Omental fat pad (tissue), 3 donors: ENCODE measurements at regions not wholly inside any gene's neighbourhood (a gene's known extent, or its start where the extent isn't known, plus 50 kb on each side); places are given as distances from the start of the nearest gene placed in this dataset.
A peak's percentile ranks its signal among the peaks of the same experiment; 100 is the strongest.

Experiments
- ATAC-seq: fragments of 150-250 bp; one replicate; pipeline ENCODE4 v1.9.1; 2016; ENCODE audit warnings: mild to moderate bottlenecking, moderate library complexity; ENCODE audit not compliant: low FRiP score
- DNase-seq: peaks from one replicate; pipeline ENCODE4 v3.0.0-alpha.2; 2019; ENCODE audit warnings: low spot score
- TF ChIP-seq, protein P1 (sequence below), 3 donors: fragments of 450-650 bp; IDR thresholded peaks; one replicate each; pipeline ENCODE4 v1.5.1; 2016 to 2017; ENCODE audit warnings: antibody characterized with exemption in 3 of 3, mild to moderate bottlenecking in 3 of 3, moderate library complexity in 2 of 3

DNA sequence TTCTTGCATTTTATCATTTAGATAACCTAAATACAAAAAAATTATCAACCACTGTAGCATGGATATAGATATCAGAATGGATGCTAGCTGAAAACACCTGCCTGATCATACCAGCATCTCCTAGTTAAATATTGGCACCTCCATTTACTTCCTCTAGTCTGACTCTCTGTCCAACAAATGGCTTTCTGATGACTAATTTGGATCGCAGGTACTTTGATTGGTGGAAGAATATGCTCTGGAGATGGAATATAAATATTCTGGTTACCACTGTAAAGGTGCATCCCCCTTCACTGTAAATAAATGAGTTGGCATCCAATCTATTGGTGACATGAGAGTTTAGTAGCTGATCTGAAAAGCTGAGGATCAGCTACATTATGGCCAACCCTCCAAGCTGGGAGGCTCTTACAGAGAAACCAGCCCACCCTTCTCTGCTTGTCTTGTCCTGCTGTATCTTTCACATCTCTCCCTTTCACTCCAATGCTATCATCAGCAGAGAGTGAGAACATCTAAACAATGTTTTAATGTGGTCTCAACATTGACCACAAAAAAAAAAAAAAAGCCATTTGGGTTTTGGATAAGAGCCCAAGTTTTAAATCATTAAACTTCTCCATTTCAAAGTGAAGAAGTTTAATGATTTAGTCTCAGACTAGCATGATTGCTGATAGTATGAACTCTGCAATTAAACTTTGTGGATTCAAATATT lies 90.5 kb downstream of the PMAIP1 start:
- DNase-seq (no peak), ATAC-seq (no peak)
- TF ChIP-seq, protein P1, sequence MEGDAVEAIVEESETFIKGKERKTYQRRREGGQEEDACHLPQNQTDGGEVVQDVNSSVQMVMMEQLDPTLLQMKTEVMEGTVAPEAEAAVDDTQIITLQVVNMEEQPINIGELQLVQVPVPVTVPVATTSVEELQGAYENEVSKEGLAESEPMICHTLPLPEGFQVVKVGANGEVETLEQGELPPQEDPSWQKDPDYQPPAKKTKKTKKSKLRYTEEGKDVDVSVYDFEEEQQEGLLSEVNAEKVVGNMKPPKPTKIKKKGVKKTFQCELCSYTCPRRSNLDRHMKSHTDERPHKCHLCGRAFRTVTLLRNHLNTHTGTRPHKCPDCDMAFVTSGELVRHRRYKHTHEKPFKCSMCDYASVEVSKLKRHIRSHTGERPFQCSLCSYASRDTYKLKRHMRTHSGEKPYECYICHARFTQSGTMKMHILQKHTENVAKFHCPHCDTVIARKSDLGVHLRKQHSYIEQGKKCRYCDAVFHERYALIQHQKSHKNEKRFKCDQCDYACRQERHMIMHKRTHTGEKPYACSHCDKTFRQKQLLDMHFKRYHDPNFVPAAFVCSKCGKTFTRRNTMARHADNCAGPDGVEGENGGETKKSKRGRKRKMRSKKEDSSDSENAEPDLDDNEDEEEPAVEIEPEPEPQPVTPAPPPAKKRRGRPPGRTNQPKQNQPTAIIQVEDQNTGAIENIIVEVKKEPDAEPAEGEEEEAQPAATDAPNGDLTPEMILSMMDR (IDR thresholded peaks at IDR 0.05): no peak

DNA sequence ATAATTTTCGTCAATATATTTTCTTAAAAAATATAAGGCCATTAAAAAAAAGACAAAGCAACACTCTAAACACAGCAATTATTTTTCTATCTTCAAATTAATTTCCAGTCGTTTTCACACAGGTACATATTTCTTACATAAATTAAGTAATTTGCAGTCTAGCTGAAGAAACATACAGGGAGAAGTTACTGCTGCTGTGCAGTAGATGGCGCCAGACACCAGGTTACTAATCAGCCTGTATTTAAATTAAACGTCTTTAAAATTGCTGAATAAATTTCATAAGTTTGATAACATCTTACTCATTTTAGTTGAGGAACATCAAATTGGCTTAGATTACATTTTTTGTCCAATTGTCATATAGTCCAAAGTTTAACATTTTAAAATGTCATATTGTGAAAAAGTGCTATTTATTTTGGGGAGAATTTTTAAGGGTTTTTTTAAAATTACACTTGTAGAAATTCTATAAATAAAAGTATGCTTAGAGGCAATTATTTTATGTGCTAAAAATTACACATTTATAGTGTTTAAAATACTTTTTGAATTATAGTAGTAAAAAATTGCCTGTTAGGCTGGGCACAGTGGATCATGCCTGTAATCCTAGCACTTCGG lies 88.4 kb downstream of the PMAIP1 start:
- DNase-seq: no peak
- TF ChIP-seq, protein P1 (IDR thresholded peaks at IDR 0.05): peak in 2 of 3 donors; percentile 49 to 80
- ATAC-seq: no peak

DNA sequence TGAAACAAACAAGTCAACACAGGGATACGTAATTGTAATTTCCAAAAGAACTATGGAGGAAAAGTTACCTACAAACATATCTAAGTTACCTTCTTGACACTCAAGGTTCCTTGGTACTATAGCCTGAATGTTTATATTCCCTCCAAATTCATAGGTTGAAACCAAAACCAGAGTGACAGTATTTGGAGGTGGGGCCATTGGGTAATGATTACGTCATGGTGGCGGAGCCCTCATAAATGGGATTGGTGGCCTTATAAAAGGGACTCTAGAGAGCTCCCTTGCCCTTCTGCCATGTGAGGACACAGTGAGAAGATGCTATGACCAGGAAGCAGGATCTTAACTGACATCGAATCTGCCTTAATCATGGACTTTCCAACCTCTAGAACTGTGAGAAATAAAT lies 87.3 kb downstream of the PMAIP1 start:
- DNase-seq (no peak), ATAC-seq (no peak)
- TF ChIP-seq, protein P1 (IDR thresholded peaks at IDR 0.05): no peak

DNA sequence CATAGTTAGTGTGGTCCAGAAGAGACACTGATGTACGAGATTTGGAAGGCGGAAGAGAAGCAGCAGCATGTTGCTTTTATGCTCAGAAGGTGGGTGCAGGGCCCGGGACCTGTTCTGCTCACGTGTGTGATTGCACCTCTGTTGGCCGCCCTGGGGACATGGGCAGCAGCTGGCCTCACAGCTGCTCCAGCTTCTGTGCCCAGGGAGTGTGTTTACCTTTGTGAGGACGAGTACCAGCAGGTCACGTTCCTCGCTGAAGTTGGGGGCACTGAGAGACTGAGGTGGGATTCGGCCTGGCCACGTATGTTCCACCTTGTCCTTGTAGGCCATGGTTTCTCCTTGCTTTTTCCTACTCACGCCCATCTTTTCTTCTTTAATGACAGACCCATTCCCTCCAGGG lies 86.3 kb downstream of the PMAIP1 start:
- no peak for ATAC-seq
- TF ChIP-seq, protein P1 (IDR thresholded peaks at IDR 0.05): no peak
- no peak for DNase-seq

DNA sequence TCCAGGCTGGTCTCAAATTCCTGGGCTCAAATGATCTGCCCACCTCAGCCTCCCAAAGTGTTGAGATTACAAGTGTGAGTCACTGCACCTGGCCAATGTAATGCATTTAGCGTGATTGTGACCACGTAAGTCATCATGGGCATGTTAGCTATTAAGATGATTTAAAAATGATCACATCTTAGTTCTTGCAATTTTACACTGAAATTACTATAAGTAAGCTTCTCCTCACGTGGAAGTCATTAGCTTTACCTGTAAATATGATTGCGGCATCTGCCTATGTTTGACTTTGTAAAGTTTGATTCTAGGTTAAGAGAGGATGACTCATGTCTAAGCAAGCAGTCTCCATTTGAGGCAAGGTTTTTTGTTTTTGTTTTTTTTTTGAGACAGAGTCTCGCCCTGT lies 85.5 kb downstream of the PMAIP1 start:
- no peak for DNase-seq
- TF ChIP-seq, protein P1 (IDR thresholded peaks at IDR 0.05): no peak
- no peak for ATAC-seq

DNA sequence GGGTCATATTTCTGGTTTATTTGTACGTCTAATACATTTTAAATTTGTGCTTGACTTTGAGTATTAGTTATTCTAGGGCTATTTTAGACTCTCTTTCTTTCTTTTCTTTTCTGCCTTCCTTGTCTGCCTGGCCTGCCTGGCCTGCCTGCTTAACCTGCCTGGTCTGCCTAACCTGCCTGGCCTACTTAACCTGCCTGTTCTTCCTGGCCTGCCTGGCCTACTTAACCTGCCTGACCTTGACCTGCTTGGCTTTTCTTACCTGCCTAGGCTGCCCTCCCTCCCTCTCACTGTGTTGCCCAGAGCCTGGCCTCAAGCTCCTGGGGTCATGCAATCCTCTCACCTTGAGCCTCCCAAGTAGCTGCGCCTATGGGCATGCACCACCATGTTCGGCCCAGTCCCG lies 83.7 kb downstream of the PMAIP1 start:
- ATAC-seq (no peak), DNase-seq (no peak)
- TF ChIP-seq, protein P1 (IDR thresholded peaks at IDR 0.05): no peak

DNA sequence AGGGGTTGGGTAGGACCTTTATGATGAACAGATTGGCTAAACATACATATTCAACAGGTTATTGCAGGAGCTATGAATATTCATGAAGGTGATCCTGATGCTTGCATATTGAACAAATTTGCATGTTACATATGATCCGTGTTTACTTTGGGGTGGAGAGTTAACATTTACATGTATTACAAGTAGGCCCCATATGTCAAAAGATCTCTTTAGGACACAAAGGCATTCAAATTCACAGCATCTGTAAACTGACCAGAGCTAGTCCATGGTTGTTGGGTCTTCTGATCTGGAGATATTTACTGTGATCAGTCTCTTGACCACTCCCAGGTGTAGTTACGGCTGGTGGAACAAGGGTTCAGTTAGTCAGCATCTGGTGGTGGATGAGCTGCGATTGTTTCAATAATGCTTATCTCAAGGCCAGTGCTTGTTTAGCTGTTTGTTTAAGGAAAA lies 80.4 kb downstream of the PMAIP1 start:
- TF ChIP-seq, protein P1 (IDR thresholded peaks at IDR 0.05): no peak
- ATAC-seq: no peak
- DNase-seq: no peak
